K562 (cell line): ENCODE measurements at regions not wholly inside any gene's neighbourhood (a gene's known extent, or its start where the extent isn't known, plus 50 kb on each side); places are given as distances from the start of the nearest gene placed in this dataset.

Experiments
- CEBPB ChIP-seq: fragments of 450-650 bp; IDR thresholded peaks from 2 replicates; pipeline ENCODE4 v1.6.1; 2016; ENCODE audit warnings: missing genetic modification characterization, missing compliant biosample characterization
- EP300 ChIP-seq: IDR thresholded peaks from 2 replicates; pipeline ENCODE4 v1.6.1; 2012; ENCODE audit warnings: low read length, improper control_type of control experiment
- HNRNPLL ChIP-seq: fragments of 200-400 bp; formaldehyde crosslinking; IDR thresholded peaks from 2 replicates; pipeline ENCODE4 v1.6.1; 2017; ENCODE audit warnings: low read length, low read depth, mild to moderate bottlenecking; ENCODE audit not compliant: poor library complexity, severe bottlenecking
- ZNF124 ChIP-seq: sonication (generic); formaldehyde crosslinking; IDR thresholded peaks from 2 replicates; pipeline ENCODE4 v1.8.1; 2022; ENCODE audit warnings: missing genetic modification reagents
- ZNF311 ChIP-seq: fragments of 250-450 bp; sonication (Bioruptor Pico); IDR thresholded peaks from 2 replicates; pipeline ENCODE4 v1.4.0; 2020; ENCODE audit warnings: mild to moderate bottlenecking, moderate library complexity
- TF ChIP-seq, protein P1 (sequence below): fragments of 250-450 bp; sonication (Bioruptor Pico); IDR thresholded peaks from 2 replicates; pipeline ENCODE4 v1.6.1; 2021; ENCODE audit warnings: mild to moderate bottlenecking
- TF ChIP-seq, protein P2 (sequence below): fragments of 250-450 bp; sonication (Bioruptor Pico); IDR thresholded peaks from 2 replicates; pipeline ENCODE4 v1.8.0; 2021; ENCODE audit warnings: moderate library complexity, mild to moderate bottlenecking, inconsistent platforms
- TF ChIP-seq, protein P3 (sequence below): fragments of 250-450 bp; sonication (Bioruptor Pico); IDR thresholded peaks from 2 replicates; pipeline ENCODE4 v1.5.1; 2021; ENCODE audit warnings: mild to moderate bottlenecking
- TF ChIP-seq, protein P4 (sequence below), 3 experiments: IDR thresholded peaks in 2 of 3; conservative IDR thresholded peaks in 1 of 3; 2 replicates each; pipeline ENCODE4 v1.5.1; 2011 to 2012; ENCODE audit warnings: low read length in 3 of 3, mild to moderate bottlenecking in 3 of 3, control low read depth in 2 of 3, improper control_type of control experiment in 1 of 3, inconsistent platforms in 1 of 3, low read depth in 1 of 3, mixed read lengths in 1 of 3, moderate library complexity in 1 of 3; ENCODE audit not compliant: insufficient read depth in 2 of 3

DNA sequence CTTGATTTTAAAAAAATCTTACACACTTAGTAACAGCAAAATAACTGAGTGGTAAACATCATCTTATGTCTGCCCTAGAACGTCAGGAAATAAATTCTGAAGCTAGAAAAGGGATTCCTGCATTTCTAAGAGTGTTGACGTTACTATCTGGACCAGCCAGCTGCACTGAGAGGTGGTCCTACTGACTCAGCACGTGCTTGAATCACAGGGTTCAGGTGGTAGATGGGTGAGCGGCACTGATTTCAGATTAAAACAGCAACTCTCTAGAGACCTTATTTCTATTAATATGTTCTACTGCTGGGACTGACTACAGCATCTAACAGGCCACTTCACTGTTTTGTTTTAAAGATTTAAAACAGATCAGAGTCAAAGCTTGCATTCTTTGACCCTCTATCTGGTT, 377.2 kb downstream of the GABRB3 start:
- TF ChIP-seq, protein P1, sequence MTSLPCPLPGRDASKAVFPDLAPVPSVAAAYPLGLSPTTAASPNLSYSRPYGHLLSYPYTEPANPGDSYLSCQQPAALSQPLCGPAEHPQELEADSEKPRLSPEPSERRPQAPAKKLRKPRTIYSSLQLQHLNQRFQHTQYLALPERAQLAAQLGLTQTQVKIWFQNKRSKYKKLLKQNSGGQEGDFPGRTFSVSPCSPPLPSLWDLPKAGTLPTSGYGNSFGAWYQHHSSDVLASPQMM (CRISPR knock-in tag) = no peak
- TF ChIP-seq HNRNPLL (no peak), EP300 (no peak), ZNF311 (CRISPR knock-in tag) (no peak), ZNF124 (CRISPR knock-in tag) (no peak), CEBPB (tag) (no peak)
- TF ChIP-seq, protein P2, sequence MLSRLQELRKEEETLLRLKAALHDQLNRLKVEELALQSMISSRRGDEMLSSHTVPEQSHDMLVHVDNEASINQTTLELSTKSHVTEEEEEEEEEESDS (CRISPR knock-in tag) = no peak
- TF ChIP-seq, protein P3, sequence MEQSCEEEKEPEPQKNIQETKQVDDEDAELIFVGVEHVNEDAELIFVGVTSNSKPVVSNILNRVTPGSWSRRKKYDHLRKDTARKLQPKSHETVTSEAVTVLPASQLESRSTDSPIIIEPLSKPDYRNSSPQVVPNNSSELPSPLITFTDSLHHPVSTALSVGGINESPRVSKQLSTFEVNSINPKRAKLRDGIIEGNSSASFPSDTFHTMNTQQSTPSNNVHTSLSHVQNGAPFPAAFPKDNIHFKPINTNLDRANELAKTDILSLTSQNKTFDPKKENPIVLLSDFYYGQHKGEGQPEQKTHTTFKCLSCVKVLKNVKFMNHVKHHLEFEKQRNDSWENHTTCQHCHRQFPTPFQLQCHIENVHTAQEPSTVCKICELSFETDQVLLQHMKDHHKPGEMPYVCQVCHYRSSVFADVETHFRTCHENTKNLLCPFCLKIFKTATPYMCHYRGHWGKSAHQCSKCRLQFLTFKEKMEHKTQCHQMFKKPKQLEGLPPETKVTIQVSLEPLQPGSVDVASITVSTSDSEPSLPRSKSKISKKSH (CRISPR knock-in tag) = no peak
- TF ChIP-seq, protein P4, sequence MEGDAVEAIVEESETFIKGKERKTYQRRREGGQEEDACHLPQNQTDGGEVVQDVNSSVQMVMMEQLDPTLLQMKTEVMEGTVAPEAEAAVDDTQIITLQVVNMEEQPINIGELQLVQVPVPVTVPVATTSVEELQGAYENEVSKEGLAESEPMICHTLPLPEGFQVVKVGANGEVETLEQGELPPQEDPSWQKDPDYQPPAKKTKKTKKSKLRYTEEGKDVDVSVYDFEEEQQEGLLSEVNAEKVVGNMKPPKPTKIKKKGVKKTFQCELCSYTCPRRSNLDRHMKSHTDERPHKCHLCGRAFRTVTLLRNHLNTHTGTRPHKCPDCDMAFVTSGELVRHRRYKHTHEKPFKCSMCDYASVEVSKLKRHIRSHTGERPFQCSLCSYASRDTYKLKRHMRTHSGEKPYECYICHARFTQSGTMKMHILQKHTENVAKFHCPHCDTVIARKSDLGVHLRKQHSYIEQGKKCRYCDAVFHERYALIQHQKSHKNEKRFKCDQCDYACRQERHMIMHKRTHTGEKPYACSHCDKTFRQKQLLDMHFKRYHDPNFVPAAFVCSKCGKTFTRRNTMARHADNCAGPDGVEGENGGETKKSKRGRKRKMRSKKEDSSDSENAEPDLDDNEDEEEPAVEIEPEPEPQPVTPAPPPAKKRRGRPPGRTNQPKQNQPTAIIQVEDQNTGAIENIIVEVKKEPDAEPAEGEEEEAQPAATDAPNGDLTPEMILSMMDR (IDR thresholded peaks at IDR 0.05 in 2 of 3, conservative IDR thresholded peaks at IDR 0.05 in 1 of 3; ENCODE audit: insufficient read depth in 2 of 3, low read depth in 1 of 3, low read length in 3 of 3) = no peak
